NCI-H146 (cell line): ENCODE measurements at regions not wholly inside any gene's neighbourhood (a gene's known extent, or its start where the extent isn't known, plus 50 kb on each side); places are given as distances from the start of the nearest gene placed in this dataset.
A peak's percentile ranks its signal among the peaks of the same experiment; 100 is the strongest.

Experiments
- DNase-seq: peaks from one replicate; lab custom pipeline; 2025; lab: John Stamatoyannopoulos, UW

DNA sequence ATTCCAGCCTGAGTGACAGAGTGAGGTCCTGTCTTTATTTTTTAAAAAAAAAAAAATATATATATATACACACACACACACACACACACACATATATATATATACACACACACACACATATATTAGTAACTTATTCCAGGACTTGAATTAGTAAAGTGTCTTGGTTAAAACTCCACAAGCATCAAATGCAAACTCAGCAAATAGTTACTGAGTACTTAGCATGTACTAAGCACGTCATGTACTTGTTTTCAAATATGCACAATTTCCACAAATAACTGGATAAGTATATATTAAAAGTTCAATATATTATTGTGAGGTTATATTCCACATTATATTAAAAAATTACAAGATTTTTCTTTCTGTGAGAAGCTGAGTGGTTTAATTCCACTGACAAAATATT lies 304.7 kb downstream of the ZEB2 start:
- no peak for DNase-seq

DNA sequence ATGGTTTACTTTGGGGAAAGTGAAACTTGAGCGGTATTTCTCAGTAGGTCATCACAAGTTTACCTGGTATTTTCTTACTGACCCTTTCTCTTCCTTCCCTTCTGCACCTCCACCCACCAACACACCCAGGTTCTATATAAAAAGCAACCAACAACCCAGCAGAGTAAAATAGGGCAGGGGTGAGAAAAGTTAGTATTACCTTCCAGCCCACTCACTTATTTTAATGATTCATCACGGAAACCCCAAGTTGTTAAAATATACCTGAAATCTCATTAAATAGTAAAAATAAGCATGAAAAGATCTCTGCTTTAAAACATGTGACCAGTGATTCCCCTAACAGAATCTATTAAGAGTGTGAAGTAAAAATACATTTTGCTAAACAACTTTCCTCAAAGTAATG lies 306.1 kb downstream of the ZEB2 start:
- DNase-seq = no peak

DNA sequence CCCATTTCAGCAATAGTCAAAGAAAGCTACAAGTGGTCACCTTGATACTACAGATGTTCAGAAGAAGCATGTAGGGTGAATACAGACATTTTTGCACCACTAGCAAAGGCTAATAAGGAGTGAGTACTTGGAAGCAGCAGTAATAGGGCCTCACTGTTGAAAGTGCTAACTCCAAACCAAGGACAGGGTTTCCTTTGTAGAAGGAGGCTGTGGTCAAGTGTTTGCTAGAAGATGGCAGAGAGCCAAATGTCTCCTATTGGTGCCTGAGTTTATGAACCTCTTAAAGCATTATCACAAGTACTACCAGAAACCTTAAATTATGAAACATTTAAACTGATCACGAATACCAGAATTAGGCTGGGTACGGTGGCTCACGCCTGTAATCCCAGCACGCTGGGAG lies 308.1 kb downstream of the ZEB2 start:
- no peak for DNase-seq

DNA sequence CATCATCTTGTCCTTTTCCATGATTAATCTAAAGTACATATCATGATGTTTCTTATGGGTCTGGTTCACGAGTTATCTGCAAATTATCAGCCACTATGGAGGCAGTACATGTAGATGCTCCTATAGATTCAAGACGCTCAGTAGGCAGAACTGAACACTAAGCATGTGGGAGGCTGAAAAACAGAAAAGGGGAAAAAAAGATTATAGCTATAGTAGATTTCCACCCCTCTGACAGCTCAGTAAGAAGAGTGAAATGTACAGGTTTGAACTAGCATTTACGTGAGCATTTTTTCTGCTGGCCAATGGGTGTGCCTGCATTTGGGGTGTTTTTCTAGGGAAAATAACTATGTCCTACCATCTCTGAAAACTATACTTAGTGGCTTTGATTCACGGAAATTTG lies 308.9 kb downstream of the ZEB2 start:
- no peak for DNase-seq

DNA sequence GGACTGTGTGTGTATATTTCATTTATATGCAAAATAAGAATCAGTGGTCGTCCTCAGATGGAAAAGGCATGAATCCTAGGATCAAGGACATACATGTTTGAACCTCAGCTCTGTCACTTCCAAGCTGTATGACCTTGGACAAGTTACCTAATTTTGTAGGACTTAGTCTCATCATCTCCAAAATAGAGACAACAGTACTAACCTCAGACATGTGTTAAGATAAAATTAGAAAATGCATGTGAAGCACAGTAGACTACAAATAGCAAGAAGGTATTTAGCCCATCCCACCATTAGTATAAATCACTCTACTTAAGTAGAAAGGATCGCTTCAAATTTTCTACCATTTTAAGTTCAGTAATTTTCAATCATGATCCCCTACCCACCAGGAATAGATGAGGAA lies 309.8 kb downstream of the ZEB2 start:
- DNase-seq = no peak

DNA sequence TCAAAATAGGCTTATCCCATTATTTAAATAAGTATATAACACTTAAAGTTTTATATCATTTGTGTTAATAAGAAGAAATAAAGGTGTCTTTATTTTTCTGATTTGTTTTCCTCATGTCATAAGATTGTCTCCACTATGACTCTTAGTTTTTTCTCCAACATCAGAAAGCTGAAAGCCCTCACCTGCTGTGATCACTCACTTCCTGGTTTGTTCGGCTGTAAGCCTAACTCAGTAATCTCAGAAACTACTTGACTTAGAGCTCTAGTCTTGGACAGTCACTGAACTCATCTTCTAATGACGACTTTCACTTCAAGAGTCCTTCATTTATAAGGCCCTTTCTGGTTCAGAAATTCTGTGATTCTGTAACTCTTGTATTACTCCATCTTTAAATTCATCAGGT lies 311.0 kb downstream of the ZEB2 start:
- no peak for DNase-seq

DNA sequence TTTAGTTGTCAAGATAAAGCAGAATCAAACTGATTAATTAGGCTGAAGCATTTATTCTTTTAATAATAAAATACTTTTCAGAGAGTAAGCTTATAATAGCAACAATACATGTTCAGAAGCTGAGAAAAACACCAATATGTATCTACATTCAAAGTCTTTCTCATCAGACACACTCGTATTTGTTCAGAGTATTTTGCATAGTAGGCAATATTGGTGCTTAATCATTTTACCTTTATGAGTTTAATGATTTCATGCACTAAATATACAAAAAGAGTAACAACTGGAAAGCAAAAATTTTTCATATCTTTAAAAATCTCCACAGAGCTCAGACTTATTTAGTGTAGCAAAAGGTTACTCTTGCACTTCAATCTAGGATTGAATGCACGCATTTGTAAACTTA lies 313.9 kb downstream of the ZEB2 start:
- DNase-seq = no peak

DNA sequence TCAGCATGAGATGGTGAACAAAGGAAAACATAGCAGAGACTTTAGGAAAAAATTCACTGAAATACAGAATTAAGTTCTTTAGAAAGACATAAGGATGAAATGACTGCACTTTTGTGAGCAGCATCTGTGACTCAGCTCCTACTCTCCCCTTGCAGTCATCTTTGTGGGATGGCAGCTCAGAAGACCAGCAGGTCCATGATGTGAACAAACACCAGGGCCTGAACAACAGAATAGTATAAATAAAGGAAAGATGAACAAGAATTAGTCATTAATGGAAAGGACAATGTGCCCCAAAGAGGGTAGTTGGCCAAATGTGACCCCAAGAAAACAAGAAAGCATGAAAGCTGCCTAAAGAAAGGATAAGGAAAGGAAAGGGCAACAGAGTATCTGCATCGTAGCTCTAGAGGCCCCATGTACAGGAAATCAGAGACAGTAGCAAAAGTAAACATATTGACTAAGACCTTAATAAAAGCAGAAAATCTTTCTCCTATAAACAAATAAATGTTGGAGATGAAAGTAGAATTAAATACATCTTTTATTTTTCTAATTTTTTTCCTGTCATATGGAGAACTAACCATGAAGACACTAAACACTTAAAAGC lies 318.0 kb downstream of the ZEB2 start:
- no peak for DNase-seq

DNA sequence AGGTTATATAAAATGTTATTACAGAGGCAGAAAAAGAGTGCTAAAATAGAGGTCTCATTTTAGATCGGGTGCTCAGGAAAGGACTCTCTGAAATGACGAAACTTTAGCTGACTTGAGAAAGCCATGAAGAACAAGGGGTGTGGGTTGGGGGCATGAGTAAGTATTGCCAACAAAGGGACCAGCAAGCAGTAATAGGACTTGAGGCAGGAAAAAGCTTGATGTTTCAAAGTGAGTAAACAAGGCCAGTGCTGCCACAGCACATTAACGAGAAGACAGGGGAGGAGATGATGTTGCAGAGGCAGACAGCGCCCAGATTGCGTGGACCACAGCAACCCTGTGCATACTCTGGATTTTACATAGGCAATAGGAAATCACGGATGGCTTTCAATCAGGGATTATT lies 318.8 kb downstream of the ZEB2 start:
- DNase-seq = no peak

DNA sequence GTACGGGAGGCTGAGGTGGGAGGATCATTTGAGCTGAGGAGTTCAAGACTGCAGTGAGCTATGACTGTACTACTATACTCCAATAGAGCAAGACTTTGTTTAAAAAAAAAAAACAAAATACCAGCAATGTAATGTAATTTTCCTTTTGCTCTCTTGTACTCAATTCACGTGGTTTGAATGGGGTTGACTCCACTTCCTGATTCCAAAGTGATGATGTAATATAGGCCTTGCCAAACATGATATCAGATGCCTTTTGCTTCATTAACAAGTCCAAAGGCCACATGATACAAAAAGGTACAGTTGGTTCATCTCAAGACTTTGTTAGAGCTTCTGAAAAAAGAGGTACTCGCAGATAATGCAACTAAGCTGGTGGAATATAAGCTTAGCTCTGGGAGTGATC lies 321.8 kb downstream of the ZEB2 start:
- no peak for DNase-seq

DNA sequence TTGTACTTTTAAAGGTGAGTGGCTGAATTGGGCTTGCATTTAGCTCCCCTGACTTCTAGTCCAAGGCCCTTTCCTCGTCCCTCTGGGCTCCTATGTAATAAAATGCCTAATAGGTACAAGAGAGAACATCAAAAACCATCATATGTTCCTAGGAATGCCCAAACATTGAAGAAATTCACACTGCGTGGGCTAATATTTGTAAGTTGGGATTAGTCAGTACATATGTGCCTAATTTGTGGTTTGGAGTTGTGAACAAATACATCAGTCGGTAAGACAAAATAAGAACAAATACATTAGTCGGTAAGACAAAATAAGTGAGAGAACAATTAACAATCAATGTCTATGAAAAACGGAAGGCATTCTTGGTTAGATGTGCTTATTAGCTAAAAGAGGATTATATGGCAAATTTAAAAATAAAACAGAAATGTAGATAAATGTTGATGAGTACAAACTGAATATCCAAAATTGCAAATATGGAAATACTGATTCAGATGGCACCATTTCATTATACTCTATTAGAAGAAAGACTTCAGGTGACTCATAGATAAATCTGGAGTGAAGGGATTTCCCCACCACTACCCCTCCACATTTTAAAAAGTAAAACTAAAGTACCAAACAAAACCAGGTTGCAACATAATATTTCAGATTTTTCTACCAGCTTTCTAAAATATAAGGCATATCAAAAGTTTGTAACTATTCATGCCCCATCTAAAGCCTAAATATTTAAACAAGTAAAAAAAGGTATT lies 325.4 kb downstream of the ZEB2 start:
- no peak for DNase-seq

DNA sequence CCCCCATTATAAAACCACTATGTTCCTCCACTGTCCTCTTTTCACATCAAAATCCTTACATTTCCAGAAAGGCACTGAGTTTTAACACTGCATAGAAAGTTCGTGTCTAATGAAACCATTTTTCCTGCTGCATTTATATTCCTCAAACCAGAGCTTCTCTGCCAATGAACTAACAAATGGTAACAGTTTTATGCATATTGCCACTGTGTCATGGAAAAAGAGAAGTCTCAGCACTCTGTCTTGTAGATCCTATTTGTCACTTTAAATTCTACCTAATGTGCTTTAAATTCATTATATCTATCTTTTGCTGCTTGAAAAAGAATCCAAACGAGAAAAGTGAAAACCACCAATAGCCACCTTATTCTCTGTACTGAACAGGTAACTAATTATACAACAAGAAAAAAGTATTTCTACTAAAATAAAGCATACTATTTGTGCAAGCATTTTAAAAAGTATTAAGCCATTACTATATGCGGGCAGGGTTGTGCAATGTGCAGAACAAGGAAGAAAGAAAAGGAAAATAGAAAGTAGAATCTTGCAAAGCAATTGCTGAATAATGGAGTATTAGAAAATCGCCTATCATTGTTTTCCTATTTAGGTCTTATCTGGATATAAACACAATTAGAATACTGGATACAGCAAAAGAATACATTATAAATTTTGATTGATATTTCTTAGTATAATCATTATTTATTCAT lies 328.9 kb downstream of the ZEB2 start:
- DNase-seq = no peak

DNA sequence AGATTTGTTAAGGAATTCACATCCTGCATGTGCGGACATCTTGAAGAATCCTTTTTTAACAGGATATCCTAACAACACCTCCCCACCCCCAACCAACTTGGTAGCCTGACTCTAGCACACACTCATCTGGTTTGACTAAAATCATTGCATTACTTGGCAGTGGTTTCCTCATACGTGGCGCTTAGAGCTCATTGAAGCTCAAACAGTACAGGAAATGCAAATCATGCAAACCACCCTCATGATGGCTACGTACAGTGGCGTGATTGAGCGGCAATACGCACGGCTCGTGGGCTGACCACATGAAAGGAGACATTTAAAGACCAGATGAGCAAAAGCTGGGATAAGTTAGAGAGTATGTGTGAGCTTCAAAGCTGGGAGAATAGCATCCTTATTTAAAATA lies 336.2 kb downstream of the ZEB2 start:
- no peak for DNase-seq

DNA sequence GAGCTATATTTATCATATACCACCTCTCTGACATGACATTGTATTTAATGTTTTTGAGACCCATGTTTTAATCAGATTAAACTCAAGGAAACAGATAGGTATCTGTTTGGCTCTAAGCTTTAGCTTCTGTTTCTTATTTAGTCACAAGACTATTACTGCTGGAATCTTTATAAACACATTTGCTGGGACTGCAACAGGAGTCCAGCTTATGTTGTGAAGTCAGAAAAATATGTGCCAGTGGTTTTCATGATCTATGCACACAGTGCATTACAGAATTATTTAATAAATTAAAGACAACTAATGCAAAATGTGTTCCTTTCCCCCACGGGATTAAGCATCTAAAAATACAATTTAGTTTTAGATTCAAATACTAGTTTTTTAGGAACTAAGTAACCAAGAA lies 338.9 kb downstream of the ZEB2 start:
- no peak for DNase-seq

DNA sequence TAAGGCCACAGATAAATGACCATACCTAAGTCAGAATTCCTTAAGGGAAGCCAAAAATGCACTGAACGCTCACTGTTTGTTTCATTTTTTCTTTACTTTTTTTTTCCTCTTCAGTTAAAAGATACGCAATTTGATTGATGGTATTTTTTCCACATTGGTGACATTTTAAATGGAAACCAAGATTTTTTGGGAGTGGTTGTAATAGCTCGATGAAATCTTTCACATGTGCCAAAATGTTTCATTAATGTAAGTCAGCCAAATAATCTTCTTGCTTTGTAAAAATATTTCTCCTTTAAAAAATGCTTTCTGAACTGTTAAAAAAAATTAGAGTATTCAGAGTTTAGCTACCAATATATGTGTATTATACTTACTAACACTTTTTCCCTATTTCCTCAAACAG lies 339.8 kb downstream of the ZEB2 start:
- DNase-seq = no peak

DNA sequence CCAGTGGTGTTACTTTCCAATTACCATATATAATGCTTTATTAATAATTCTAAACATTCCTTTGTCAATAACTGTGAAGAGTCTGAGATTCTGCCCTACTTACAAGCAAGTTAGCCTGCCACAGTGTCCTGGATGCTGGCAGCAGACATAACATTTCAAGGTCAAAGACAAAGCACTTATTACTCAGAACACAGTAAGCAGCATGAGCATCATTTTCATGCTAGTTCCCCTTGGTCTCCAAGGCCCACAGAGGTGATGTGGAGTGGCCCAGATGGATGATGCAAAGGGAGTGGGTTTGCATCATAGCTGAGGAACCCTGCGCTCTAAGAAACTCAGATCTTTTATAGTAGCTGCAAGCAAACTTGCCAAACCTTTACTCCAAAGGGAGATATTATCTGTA lies 349.7 kb downstream of the ZEB2 start:
- DNase-seq = no peak

DNA sequence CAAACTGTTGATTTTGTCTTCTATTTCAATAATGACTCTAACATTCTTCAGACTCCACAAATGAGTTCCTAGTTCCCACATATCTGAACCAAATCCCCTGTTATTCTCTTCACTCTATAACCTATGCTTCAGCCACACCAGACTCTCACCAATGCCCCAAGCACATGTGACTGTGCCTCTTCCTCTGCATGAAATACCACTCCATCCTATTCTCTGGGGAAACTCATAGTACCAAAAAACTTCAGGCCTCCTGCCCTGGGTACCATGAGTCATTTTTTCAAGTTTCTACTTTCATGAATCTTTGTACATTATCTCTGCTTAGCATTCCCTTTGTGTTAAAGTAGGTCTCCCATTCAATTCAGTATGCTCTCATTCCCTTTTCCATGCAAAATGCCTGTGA lies 353.2 kb downstream of the ZEB2 start:
- DNase-seq = no peak

DNA sequence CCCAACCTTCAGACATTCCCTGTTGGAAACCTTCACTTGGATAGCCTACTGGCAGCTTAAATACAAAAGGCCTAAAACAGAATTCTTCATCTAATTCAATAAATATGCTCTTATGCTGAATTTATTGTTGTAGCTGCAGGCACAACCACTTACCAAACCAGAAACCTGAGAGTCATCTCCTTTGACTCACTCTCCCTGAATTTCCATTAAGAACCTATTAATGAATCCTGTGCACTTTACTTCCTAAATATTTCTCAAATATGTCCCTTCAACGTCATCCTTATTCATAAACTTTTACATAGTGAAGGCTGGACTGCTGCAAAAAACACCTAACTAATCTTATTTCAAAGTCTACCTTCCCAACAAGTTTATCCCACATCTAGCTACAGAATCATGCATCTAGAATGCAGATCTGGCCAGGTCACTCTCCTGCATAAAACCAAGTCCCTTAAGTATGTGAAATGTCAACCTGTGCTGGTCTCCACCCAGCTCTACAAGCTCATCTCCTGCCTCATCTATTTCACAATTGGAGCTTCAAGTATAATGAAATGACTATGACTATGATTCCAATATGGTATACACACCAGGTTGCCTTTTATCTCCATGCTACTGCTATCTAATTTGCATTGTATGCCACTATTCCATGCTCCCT lies 354.2 kb downstream of the ZEB2 start:
- no peak for DNase-seq

DNA sequence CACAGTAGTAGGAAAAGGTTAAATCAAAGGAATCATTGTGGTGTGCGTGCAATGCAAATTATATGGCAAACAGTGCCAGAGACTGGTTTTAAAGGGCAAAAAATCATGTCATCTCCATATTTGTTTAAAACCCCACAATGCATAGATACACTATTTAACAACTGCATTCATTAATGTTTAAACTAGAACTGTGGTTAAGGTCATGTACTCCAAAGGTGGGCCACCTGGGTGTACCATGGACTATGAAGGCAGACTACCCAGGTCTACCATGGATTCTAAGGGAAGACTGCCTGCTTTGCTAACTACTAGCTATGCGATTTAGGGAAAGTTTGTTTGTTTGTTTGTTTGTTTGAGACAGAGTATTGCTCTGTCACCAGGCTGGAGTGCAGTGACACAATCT lies 356.3 kb downstream of the ZEB2 start:
- DNase-seq = no peak

DNA sequence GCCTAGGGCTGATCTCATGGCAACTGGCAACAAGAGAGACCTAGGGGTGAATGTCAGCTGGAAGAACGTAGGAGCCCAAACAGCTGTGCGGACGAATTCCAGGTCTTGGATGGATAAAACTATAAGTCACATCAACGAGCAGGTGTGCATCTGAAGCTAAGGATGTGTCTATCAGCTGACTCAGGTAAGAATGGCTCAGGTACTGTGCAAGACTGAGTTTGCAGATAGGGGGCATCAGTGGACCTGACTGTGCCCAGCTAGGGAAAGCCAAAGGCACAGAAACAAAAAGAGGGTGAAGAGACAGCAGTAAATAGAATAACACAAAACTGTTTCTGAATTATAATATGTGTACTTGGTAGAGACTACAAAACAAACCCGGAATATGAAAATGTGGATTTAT lies 357.3 kb downstream of the ZEB2 start:
- peak; percentile 11 for DNase-seq

DNA sequence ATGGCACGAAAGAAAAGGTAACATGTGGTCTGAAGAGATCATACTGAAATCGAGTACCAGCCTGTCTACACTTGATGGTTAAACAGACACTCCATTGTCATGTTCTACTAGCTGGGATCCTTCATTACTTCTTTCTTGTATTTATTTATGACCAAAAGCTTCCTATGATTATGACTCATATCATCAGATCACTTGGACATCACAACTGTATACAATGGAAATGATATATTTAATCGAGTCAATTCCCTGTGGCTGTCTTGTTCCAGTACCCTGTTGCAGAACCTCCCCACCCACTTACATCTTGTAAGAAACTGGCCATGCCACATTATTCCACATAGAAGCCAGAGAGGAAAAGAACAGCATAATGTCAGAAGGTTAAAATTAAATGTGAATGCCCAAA lies 358.9 kb downstream of the ZEB2 start:
- DNase-seq = no peak

DNA sequence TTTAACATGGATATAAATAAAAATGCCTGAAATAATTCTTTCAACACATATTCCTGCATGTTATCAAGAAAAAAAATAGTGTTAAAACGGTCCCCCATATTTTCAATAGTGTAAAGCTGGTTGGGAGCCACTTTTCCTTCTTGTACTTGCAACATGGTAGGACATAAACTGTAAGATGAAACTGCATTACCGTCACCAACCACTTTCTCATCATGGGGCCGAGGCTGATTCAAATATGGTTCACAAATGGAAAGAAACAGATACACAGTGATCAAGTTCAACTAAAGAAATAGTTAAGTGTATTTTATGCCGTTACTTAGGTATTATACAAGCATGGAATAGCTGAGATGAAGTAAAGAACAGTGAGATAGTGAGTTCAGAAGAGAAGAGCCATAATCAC lies 360.7 kb downstream of the ZEB2 start:
- no peak for DNase-seq

DNA sequence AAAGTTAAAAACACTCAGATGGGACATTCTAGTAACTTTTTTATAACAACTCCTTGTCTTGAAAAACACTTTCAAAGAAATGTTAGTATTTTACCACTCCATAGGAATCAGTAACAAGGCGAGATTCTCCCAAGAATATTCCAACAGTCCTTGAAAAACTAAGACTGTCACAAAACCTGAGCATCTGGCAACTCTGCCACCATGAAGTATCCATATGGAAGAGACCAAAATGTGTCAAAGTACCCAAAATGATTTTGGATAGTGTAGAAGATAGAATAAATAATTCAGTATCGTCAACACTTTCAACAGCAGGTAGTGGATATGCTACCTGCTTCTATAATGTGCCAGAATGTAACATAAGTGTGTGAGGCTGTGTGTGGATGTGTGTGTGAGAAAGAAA lies 361.8 kb downstream of the ZEB2 start:
- no peak for DNase-seq
